ENCODE measurements at regions not wholly inside any gene's neighbourhood (a gene's known extent, or its start where the extent isn't known, plus 50 kb on each side); places are given as distances from the start of the nearest gene placed in this dataset.
A peak's percentile ranks its signal among the peaks of the same experiment; 100 is the strongest.

DNA sequence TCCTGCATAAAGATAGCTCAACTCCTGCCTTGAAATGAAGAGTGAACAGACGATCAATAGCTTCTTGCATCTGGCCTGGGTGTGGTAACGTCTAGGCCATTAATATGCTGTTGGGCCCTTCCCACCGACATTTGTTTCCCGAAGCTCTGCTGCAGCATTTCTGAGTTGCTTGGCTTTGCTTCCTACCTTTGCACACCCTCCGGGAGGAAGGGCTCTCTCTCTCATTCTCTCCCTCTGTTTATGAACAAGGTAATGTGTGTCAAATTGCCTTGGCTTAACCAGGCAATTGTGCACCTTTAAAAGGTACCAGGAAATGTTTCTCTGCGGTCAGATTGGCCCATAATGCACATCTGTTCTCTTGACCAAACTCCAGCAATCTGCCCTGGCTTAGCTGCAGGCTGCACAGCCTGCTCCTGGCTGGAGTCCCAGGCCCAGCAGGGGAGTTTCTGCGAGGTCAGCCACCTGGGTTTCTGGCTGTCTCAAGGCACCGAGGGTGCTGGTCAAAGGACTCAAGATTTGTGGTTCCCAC lies 223.7 kb downstream of the SNX10 start (continued):
- TF ChIP-seq, protein P1, sequence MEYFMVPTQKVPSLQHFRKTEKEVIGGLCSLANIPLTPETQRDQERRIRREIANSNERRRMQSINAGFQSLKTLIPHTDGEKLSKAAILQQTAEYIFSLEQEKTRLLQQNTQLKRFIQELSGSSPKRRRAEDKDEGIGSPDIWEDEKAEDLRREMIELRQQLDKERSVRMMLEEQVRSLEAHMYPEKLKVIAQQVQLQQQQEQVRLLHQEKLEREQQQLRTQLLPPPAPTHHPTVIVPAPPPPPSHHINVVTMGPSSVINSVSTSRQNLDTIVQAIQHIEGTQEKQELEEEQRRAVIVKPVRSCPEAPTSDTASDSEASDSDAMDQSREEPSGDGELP (CRISPR knock-in tag; IDR thresholded peaks at IDR 0.05; ENCODE audit: borderline replicate concordance) = no peak
- TF ChIP-seq KLF16 (IDR thresholded peaks at IDR 0.05) (0 out of 2 replicates have a peak, but pooled peaks have one; percentile 17), RBFOX2 (IDR thresholded peaks at IDR 0.05; ENCODE audit: low read depth, low read length) (no peak), CBFA2T2 (conservative IDR thresholded peaks at IDR 0.05) (peak; percentile 48), ETS1 (conservative IDR thresholded peaks at IDR 0.05; ENCODE audit: control insufficient read depth, low read depth, low read length) (no peak), CCNT2 (IDR thresholded peaks at IDR 0.05; ENCODE audit: borderline replicate concordance, extremely low read depth, insufficient read length, low read depth, low read length) (no peak), MECOM (CRISPR knock-in tag; IDR thresholded peaks at IDR 0.05) (no peak), HEY1 (CRISPR knock-in tag; IDR thresholded peaks at IDR 0.05; ENCODE audit: borderline replicate concordance) (no peak), HNRNPLL (IDR thresholded peaks at IDR 0.05; ENCODE audit: low read depth, low read length, poor library complexity, severe bottlenecking) (no peak)
- TF ChIP-seq, protein P2, sequence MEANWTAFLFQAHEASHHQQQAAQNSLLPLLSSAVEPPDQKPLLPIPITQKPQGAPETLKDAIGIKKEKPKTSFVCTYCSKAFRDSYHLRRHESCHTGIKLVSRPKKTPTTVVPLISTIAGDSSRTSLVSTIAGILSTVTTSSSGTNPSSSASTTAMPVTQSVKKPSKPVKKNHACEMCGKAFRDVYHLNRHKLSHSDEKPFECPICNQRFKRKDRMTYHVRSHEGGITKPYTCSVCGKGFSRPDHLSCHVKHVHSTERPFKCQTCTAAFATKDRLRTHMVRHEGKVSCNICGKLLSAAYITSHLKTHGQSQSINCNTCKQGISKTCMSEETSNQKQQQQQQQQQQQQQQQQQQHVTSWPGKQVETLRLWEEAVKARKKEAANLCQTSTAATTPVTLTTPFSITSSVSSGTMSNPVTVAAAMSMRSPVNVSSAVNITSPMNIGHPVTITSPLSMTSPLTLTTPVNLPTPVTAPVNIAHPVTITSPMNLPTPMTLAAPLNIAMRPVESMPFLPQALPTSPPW (CRISPR knock-in tag; IDR thresholded peaks at IDR 0.05) = no peak

Data from K562 (cell line).